WTC11 (cell line): ENCODE measurements at regions not wholly inside any gene's neighbourhood (a gene's known extent, or its start where the extent isn't known, plus 50 kb on each side); places are given as distances from the start of the nearest gene placed in this dataset.

ENCODE experiments used
- ATAC-seq: fragments of 200-7000 bp; cut with Tn5 transposase; 2 replicates; pipeline ENCODE4 v1.10.0; 2021; ENCODE audit warnings: mild to moderate bottlenecking, moderate library complexity
- CTCF ChIA-PET: fragments of 300-600 bp; sonication (Branson Sonifier 250); formaldehyde crosslinking; loops from one replicate; lab custom pipeline; 2021; ENCODE audit warnings: antibody characterized with exemption; lab: Charles Lee
- POLR2A ChIA-PET: fragments of 350-600 bp; sonication (Branson Sonifier 250); formaldehyde crosslinking; loops from one replicate; lab custom pipeline; 2021; ENCODE audit warnings: antibody characterized with exemption; lab: Charles Lee
- DNase-seq: peaks from one replicate; pipeline ENCODE4 v3.0.0; 2021; ENCODE audit warnings: low spot score
- H3K27ac Mint-ChIP-seq: 2 replicates; pipeline ENCODE4 v1.8.0; 2021; ENCODE audit warnings: mixed read lengths
- H3K27me3 Mint-ChIP-seq: 2 replicates; pipeline ENCODE4 v1.8.0; 2021; ENCODE audit warnings: low read depth, mild to moderate bottlenecking, moderate library complexity, mixed read lengths
- H3K36me3 Mint-ChIP-seq: 2 replicates; pipeline ENCODE4 v1.8.0; 2021; ENCODE audit warnings: mixed read lengths
- H3K4me1 Mint-ChIP-seq: 2 replicates; pipeline ENCODE4 v1.8.0; 2022; ENCODE audit warnings: mixed read lengths
- H3K4me3 Mint-ChIP-seq: 2 replicates; pipeline ENCODE4 v1.8.0; 2021; ENCODE audit warnings: mild to moderate bottlenecking, moderate library complexity, mixed read lengths
- H3K9me3 Mint-ChIP-seq: 2 replicates; pipeline ENCODE4 v1.8.0; 2021; ENCODE audit warnings: mixed read lengths
- ATF2 ChIP-seq: sonication (generic); formaldehyde crosslinking; IDR thresholded peaks from 2 replicates; pipeline ENCODE4 v1.8.1; 2022; ENCODE audit warnings: low read depth, missing genetic modification reagents, borderline replicate concordance
- CREB1 ChIP-seq: sonication (generic); formaldehyde crosslinking; IDR thresholded peaks from 2 replicates; pipeline ENCODE4 v1.8.0; 2023; ENCODE audit warnings: mild to moderate bottlenecking, missing genetic modification reagents
- ELF4 ChIP-seq: sonication (generic); formaldehyde crosslinking; IDR thresholded peaks from 2 replicates; pipeline ENCODE4 v1.8.1; 2022; ENCODE audit warnings: low read depth, mild to moderate bottlenecking, moderate library complexity, missing genetic modification reagents
- GTF2I ChIP-seq: fragments of 250-450 bp; sonication (Bioruptor Pico); conservative IDR thresholded peaks from 2 replicates; pipeline ENCODE4 v1.4.0; 2021; ENCODE audit warnings: mild to moderate bottlenecking
- MXD4 ChIP-seq: fragments of 250-450 bp; sonication (Bioruptor Pico); IDR thresholded peaks from 2 replicates; pipeline ENCODE4 v1.8.0; 2021; ENCODE audit warnings: mild to moderate bottlenecking, moderate library complexity, borderline replicate concordance
- MYBL2 ChIP-seq: sonication (generic); formaldehyde crosslinking; IDR thresholded peaks from 2 replicates; pipeline ENCODE4 v1.8.1; 2023; ENCODE audit warnings: mild to moderate bottlenecking, moderate library complexity, missing genetic modification reagents
- PRDM15 ChIP-seq: sonication (generic); formaldehyde crosslinking; IDR thresholded peaks from 2 replicates; pipeline ENCODE4 v1.8.0; 2022; ENCODE audit warnings: missing genetic modification reagents
- SMAD3 ChIP-seq: sonication (generic); formaldehyde crosslinking; IDR thresholded peaks from 2 replicates; pipeline ENCODE4 v1.8.0; 2022; ENCODE audit warnings: missing genetic modification reagents, mild to moderate bottlenecking, borderline replicate concordance
- TCF7 ChIP-seq: sonication (generic); formaldehyde crosslinking; IDR thresholded peaks from 2 replicates; pipeline ENCODE4 v1.8.0; 2022; ENCODE audit warnings: mild to moderate bottlenecking, low read depth, missing genetic modification reagents, moderate library complexity
- USF2 ChIP-seq: sonication (generic); formaldehyde crosslinking; IDR thresholded peaks from 2 replicates; pipeline ENCODE4 v1.8.1; 2023; ENCODE audit warnings: mild to moderate bottlenecking, missing genetic modification reagents, moderate library complexity
- TF ChIP-seq, protein P1 (sequence below): fragments of 250-450 bp; sonication (Bioruptor Pico); IDR thresholded peaks from 2 replicates; pipeline ENCODE4 v1.9.0; 2021; ENCODE audit warnings: mild to moderate bottlenecking
- TF ChIP-seq, protein P2 (sequence below): sonication (generic); formaldehyde crosslinking; IDR thresholded peaks from 2 replicates; pipeline ENCODE4 v1.8.1; 2023; ENCODE audit warnings: mild to moderate bottlenecking, missing genetic modification reagents, borderline replicate concordance
- TF ChIP-seq, protein P3 (sequence below): fragments of 250-450 bp; sonication (Bioruptor Pico); IDR thresholded peaks from 2 replicates; pipeline ENCODE4 v1.9.0; 2021; ENCODE audit warnings: moderate library complexity, mild to moderate bottlenecking, inconsistent platforms, borderline replicate concordance

DNA sequence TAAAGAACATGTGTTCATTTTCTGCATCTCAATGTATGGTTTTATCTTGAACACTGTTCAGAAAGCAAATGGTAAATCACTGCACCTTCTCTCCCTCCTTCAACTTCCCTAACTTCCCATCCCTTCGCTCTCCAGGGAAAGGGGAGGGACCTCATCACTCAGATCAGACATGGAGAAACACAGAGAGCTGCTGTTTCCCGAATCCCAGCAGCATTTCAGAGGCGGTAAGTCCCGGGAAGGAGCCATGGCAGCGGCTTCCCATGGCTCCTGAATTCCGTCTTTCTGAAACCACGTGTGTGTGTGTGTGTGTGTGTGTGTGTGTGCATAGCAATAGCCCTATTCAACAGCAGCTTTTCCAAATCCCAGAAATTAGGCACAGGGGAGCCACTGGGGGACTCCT, 125.4 kb upstream of the TMCC3 start:
- POLR2A ChIA-PET, result interaction anchor here (0.5 kb wide), 1 partner anchor 165 kb away, joined by 3 read pairs; no protein-coding TSS in a partner anchor
- Mint-ChIP-seq H3K4me3 (no peak overlapping the region), H3K9me3 (peaks cover 10% of the 10 kb centered on the region), H3K27ac (no peak overlapping the region), H3K36me3 (no peaks in the 10 kb centered on the region), H3K27me3 (peaks cover 34% of the 10 kb centered on the region), H3K4me1 (peaks cover 19% of the 10 kb centered on the region)
- TF ChIP-seq, protein P1, sequence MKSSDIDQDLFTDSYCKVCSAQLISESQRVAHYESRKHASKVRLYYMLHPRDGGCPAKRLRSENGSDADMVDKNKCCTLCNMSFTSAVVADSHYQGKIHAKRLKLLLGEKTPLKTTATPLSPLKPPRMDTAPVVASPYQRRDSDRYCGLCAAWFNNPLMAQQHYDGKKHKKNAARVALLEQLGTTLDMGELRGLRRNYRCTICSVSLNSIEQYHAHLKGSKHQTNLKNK (CRISPR knock-in tag), result no peak
- TF ChIP-seq MYBL2 (CRISPR knock-in tag), result no peak
- no peak for TF ChIP-seq PRDM15 (CRISPR knock-in tag)
- no peak for TF ChIP-seq USF2
- TF ChIP-seq TCF7 (CRISPR knock-in tag), result no peak
- TF ChIP-seq SMAD3 (CRISPR knock-in tag), result no peak
- ATAC-seq, result no peak
- CTCF ChIA-PET, result interaction anchor here (1.3 kb wide), 1 partner anchor 100 kb away, joined by 4 read pairs; no protein-coding TSS in a partner anchor
- DNase-seq, result no peak

DNA sequence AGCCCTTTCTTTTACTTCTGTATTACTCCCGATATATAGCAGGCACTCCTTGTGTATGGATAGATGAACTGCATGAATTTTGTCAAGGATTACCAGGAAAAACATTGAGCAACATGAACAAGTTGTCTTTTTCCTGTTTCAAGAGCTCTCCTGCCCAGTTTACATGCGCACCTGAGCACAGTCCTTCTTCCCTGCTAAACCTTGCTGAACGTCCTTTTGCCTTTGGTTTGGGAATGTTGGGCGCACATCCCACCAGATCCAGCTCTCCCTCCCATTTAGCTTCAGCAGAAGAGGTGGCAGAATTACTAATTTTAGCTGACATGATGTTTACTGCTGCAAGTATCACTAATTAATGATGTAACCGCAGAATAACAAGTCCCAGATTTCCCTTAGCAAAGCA, 121.4 kb upstream of the TMCC3 start:
- ChIA-PET CTCF (no interaction called here), POLR2A (no interaction called here)
- DNase-seq (no peak), ATAC-seq (no peak)
- Mint-ChIP-seq H3K4me3 (no peak overlapping the region), H3K27me3 (peaks cover 48% of the 10 kb centered on the region), H3K27ac (no peak overlapping the region), H3K36me3 (no peaks in the 10 kb centered on the region), H3K4me1 (peaks cover 41% of the 10 kb centered on the region), H3K9me3 (peaks cover 10% of the 10 kb centered on the region)
- TF ChIP-seq, protein P2, sequence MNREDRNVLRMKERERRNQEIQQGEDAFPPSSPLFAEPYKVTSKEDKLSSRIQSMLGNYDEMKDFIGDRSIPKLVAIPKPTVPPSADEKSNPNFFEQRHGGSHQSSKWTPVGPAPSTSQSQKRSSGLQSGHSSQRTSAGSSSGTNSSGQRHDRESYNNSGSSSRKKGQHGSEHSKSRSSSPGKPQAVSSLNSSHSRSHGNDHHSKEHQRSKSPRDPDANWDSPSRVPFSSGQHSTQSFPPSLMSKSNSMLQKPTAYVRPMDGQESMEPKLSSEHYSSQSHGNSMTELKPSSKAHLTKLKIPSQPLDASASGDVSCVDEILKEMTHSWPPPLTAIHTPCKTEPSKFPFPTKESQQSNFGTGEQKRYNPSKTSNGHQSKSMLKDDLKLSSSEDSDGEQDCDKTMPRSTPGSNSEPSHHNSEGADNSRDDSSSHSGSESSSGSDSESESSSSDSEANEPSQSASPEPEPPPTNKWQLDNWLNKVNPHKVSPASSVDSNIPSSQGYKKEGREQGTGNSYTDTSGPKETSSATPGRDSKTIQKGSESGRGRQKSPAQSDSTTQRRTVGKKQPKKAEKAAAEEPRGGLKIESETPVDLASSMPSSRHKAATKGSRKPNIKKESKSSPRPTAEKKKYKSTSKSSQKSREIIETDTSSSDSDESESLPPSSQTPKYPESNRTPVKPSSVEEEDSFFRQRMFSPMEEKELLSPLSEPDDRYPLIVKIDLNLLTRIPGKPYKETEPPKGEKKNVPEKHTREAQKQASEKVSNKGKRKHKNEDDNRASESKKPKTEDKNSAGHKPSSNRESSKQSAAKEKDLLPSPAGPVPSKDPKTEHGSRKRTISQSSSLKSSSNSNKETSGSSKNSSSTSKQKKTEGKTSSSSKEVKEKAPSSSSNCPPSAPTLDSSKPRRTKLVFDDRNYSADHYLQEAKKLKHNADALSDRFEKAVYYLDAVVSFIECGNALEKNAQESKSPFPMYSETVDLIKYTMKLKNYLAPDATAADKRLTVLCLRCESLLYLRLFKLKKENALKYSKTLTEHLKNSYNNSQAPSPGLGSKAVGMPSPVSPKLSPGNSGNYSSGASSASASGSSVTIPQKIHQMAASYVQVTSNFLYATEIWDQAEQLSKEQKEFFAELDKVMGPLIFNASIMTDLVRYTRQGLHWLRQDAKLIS (CRISPR knock-in tag), result no peak
- no peak for TF ChIP-seq ELF4 (CRISPR knock-in tag)
- TF ChIP-seq ATF2, result no peak
- TF ChIP-seq, protein P3, sequence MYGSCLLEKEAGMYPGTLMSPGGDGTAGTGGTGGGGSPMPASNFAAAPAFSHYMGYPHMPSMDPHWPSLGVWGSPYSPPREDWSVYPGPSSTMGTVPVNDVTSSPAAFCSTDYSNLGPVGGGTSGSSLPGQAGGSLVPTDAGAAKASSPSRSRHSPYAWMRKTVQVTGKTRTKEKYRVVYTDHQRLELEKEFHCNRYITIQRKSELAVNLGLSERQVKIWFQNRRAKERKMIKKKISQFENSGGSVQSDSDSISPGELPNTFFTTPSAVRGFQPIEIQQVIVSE, result no peak
- TF ChIP-seq GTF2I (CRISPR knock-in tag), result no peak
- no peak for TF ChIP-seq MXD4 (CRISPR knock-in tag)
- TF ChIP-seq CREB1 (CRISPR knock-in tag), result no peak
